ENCODE measurements at regions not wholly inside any gene's neighbourhood (a gene's known extent, or its start where the extent isn't known, plus 50 kb on each side); places are given as distances from the start of the nearest gene placed in this dataset.

- TF ChIP-seq SUZ12 (IDR thresholded peaks at IDR 0.05; ENCODE audit: extremely low read depth, insufficient read depth, insufficient read length): no peak
- no peak for TF ChIP-seq YY1 (IDR thresholded peaks at IDR 0.05; ENCODE audit: insufficient read depth, insufficient read length)
- no peak for TF ChIP-seq ZNF274 (IDR thresholded peaks at IDR 0.05; ENCODE audit: low read depth, low read length)
These were observed 1104.4 kb upstream of the SEMA6A start for GRCh38 chr5:117679046-117679445.

All from NT2/D1 (cell line).